ENCODE measurements at regions not wholly inside any gene's neighbourhood (a gene's known extent, or its start where the extent isn't known, plus 50 kb on each side); places are given as distances from the start of the nearest gene placed in this dataset.
"Not testable (repeated sequence)": the region's sequence is repeated elsewhere in the genome, so short reads cannot be mapped to it uniquely, and the experiment has no call there.

DNA sequence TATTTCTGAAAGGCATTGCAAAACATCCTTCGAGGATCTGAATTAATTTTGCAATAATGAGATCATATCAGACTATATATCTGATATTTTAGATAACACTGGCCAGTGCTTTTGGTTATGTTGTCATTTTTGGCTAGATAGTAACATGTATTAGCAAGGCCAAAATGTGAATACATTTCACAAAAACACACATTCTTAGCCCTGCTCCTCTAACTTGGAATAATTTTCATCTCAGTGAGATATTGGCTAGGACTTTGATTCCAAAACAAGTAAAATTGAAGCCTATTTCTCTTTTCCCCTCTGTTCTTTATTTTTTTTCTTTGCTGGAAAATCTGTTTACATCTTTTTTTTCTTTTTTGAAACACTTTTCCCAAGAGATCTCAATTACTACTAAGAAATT, 466.8 kb upstream of the CDH4 start:
- Histone ChIP-seq H3K9me3 (replicated peaks) (no peaks in the 10 kb centered on the region), H3K27ac (no peak overlapping the region), H3K4me3 (no peak overlapping the region), H3K36me3 (no peaks in the 10 kb centered on the region), H3K27me3 (peaks cover 35% of the 10 kb centered on the region), H3K4me1 (no peaks in the 10 kb centered on the region)
- DNase-seq = no peak

DNA sequence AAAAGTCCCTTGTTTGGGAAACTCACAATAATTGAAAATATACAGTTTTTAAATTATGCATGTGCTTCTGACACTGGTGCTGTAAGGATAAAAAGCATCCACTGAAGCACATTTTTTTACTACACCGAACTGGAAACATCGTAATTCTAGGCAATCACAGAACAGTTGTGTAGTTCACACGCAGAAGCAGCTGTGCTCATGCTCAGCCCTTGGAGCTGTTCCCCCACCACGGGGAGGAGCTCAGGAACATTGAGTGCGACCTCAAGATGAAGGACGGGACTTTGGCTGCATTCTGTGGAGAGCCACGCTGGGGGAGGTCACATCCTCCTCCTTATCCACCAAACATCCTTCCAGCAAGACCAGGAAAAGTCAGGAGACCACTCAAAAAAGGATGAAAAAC, 466.3 kb upstream of the CDH4 start:
- H3K27ac ChIP-seq = no peak overlapping the region
- DNase-seq = no peak
- no peak overlapping the region for H3K4me3 ChIP-seq
- H3K9me3 ChIP-seq (replicated peaks) = no peaks in the 10 kb centered on the region
- no peaks in the 10 kb centered on the region for H3K4me1 ChIP-seq
- no peaks in the 10 kb centered on the region for H3K36me3 ChIP-seq
- peaks cover 38% of the 10 kb centered on the region for H3K27me3 ChIP-seq

GRCh38 chr20:60786686-60787217, 465.3 kb upstream of the CDH4 start:
- Histone ChIP-seq H3K4me1 (no peaks in the 10 kb centered on the region), H3K36me3 (no peaks in the 10 kb centered on the region), H3K27me3 (peaks cover 39% of the 10 kb centered on the region), H3K27ac (no peak overlapping the region), H3K4me3 (no peak overlapping the region), H3K9me3 (replicated peaks) (no peaks in the 10 kb centered on the region)
- no peak for DNase-seq

GRCh38 chr20:60787276-60787675, 464.8 kb upstream of the CDH4 start:
- no peak overlapping the region for H3K27ac ChIP-seq
- no peaks in the 10 kb centered on the region for H3K4me1 ChIP-seq
- H3K9me3 ChIP-seq (replicated peaks) = no peaks in the 10 kb centered on the region
- no peak for DNase-seq
- H3K4me3 ChIP-seq = no peak overlapping the region
- H3K36me3 ChIP-seq = no peaks in the 10 kb centered on the region
- peaks cover 35% of the 10 kb centered on the region for H3K27me3 ChIP-seq

GRCh38 chr20:60788070-60788469, 464.0 kb upstream of the CDH4 start:
- Histone ChIP-seq H3K36me3 (no peaks in the 10 kb centered on the region), H3K4me3 (no peak overlapping the region), H3K27ac (no peak overlapping the region), H3K27me3 (peaks cover 39% of the 10 kb centered on the region), H3K4me1 (no peaks in the 10 kb centered on the region), H3K9me3 (replicated peaks) (no peaks in the 10 kb centered on the region)
- no peak for DNase-seq

GRCh38 chr20:60789399-60789798, 462.7 kb upstream of the CDH4 start:
- Histone ChIP-seq H3K4me3 (no peak overlapping the region), H3K36me3 (no peaks in the 10 kb centered on the region), H3K27ac (no peak overlapping the region), H3K4me1 (no peaks in the 10 kb centered on the region), H3K27me3 (peaks cover 39% of the 10 kb centered on the region), H3K9me3 (replicated peaks) (no peaks in the 10 kb centered on the region)
- no peak for DNase-seq

- H3K27ac ChIP-seq; H3K36me3 ChIP-seq; H3K4me3 ChIP-seq; H3K4me1 ChIP-seq; DNase-seq; H3K9me3 ChIP-seq (replicated peaks): not testable (repeated sequence)
- peaks cover 32% of the 10 kb centered on the region for H3K27me3 ChIP-seq
Observed at GRCh38 chr20:60790339-60790738, 461.7 kb upstream of the CDH4 start.

GRCh38 chr20:60791823-60792222, 460.2 kb upstream of the CDH4 start:
- no peak for DNase-seq
- no peak overlapping the region for H3K4me3 ChIP-seq
- H3K27ac ChIP-seq = no peak overlapping the region
- no peaks in the 10 kb centered on the region for H3K4me1 ChIP-seq
- H3K27me3 ChIP-seq = peaks cover 28% of the 10 kb centered on the region
- no peaks in the 10 kb centered on the region for H3K9me3 ChIP-seq (replicated peaks)
- no peaks in the 10 kb centered on the region for H3K36me3 ChIP-seq

DNA sequence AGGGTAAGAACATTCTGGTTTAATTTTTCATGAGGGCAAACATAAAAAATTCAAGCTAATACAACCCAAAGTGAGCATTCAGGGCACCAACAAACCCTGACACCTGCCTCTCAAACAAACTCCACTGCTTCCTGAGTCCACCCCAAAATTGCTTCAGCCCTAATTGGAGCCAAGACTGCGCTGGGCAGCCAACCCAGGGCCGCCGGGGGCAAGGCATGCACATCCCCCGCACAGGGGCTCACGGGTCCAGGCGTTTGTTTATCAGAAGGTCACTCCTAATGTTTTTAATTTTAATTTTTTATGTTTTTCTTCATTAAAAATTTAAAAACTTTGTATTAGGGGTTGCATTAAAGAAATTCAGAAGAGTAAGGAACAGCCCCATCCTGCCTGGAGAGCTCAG, 459.1 kb upstream of the CDH4 start:
- Histone ChIP-seq H3K4me3 (no peak overlapping the region), H3K27me3 (peaks cover 34% of the 10 kb centered on the region), H3K27ac (no peak overlapping the region), H3K4me1 (no peaks in the 10 kb centered on the region), H3K9me3 (replicated peaks) (no peaks in the 10 kb centered on the region), H3K36me3 (no peaks in the 10 kb centered on the region)
- no peak for DNase-seq

GRCh38 chr20:60794674-60795073, 457.4 kb upstream of the CDH4 start:
- Histone ChIP-seq H3K4me1 (no peaks in the 10 kb centered on the region), H3K27me3 (peaks cover 25% of the 10 kb centered on the region), H3K36me3 (no peaks in the 10 kb centered on the region)

GRCh38 chr20:60795651-60796050, 456.4 kb upstream of the CDH4 start:
- Histone ChIP-seq H3K9me3 (replicated peaks) (peaks cover 4% of the 10 kb centered on the region; the same call in 1 of the 2 replicates), H3K4me1 (no peaks in the 10 kb centered on the region), H3K27ac (no peak overlapping the region), H3K27me3 (peaks cover 23% of the 10 kb centered on the region), H3K4me3 (no peak overlapping the region), H3K36me3 (no peaks in the 10 kb centered on the region)
- no peak for DNase-seq

More at GRCh38 chr20:60794674-60795073, 457.4 kb upstream of the CDH4 start:
- H3K9me3 ChIP-seq (replicated peaks) = no peaks in the 10 kb centered on the region
- no peak for DNase-seq
- H3K27ac ChIP-seq = no peak overlapping the region
- no peak overlapping the region for H3K4me3 ChIP-seq

GRCh38 chr20:60800185-60800584, 451.9 kb upstream of the CDH4 start:
- Histone ChIP-seq H3K4me1 (no peaks in the 10 kb centered on the region), H3K36me3 (no peaks in the 10 kb centered on the region), H3K9me3 (replicated peaks) (peaks cover 4% of the 10 kb centered on the region; the same call in 1 of the 2 replicates), H3K4me3 (no peak overlapping the region), H3K27ac (no peak overlapping the region), H3K27me3 (peaks cover 31% of the 10 kb centered on the region)
- DNase-seq = no peak

GRCh38 chr20:60802676-60803075, 449.4 kb upstream of the CDH4 start:
- no peak for DNase-seq
- peaks cover 4% of the 10 kb centered on the region; the same call in 1 of the 2 replicates for H3K9me3 ChIP-seq (replicated peaks)
- no peak overlapping the region for H3K27ac ChIP-seq
- H3K4me3 ChIP-seq = no peak overlapping the region
- H3K36me3 ChIP-seq = no peaks in the 10 kb centered on the region
- H3K27me3 ChIP-seq = peaks cover 17% of the 10 kb centered on the region
- H3K4me1 ChIP-seq = no peaks in the 10 kb centered on the region

DNA sequence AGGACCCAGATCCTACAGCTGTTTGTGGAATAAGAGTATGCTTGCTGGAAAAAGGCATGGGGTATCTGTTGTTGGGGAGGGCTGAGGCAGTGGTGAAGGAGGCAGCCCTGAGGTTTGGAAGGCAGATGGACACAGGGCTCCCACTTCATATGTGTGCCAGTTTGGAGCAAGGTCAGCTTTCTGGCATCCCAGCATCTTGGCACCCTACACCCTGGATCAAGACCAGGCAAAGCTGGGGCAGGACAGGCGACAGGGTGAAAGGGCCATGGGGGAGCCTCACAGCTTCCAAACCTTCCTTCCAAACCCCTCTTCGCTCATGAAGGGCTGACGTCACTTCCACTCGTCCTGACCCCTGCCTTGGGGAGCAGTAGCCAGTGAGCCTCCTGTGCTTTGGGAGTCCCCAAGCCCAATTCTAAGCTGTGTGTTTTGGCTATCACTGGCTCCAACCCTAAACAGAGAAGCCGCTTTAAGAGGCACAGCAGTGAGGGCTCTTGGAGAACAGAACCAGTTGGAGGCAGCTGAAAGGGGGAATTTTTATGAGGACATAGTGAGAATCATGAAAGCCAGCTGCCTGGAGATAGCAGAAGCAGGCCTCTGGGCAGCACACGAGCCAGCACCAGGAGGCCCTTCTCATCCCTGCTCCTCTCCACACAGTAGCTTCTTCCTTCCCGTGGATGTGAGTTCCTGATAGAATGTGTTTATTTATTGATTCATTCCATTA, 448.6 kb upstream of the CDH4 start:
- H3K27me3 ChIP-seq = peaks cover 16% of the 10 kb centered on the region
- no peaks in the 10 kb centered on the region for H3K4me1 ChIP-seq
- H3K9me3 ChIP-seq (replicated peaks) = peaks cover 4% of the 10 kb centered on the region; the same call in 1 of the 2 replicates
- no peaks in the 10 kb centered on the region for H3K36me3 ChIP-seq
- no peak for DNase-seq
- no peak overlapping the region for H3K27ac ChIP-seq
- H3K4me3 ChIP-seq = no peak overlapping the region

DNA sequence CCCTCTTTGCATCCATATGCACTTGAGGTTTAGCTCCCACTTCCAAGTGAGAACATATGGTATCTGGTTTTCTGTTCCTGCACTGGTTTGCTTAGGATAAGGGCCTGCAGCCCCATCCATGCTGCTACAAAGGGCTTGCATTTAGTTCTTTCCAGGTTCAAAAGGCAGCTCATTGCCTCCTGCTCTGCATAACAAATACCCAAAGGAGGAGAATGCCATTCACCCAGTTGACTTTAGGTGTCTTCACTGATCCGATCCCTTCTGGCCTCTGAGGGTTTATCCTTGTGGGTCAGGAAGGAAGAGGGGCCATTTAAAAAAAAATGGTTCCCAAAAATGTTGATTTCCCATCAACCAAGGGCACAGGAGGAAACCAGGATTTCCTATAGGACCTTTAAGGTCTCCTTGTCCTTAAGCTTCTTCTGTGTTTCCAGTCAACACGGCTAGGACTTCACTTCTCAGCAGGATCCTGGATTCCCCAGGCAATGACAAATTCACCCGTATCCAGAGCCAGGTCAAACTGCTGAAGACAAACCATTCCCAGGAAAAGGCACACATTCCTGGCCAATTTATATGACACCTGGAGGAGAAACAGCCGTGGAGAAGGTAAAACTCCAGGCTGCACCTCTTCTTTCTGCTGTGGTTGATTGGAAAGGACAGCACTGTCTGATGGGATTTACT, 447.7 kb upstream of the CDH4 start:
- Histone ChIP-seq H3K27ac (no peak overlapping the region), H3K27me3 (peaks cover 16% of the 10 kb centered on the region), H3K4me3 (no peak overlapping the region), H3K36me3 (no peaks in the 10 kb centered on the region), H3K9me3 (replicated peaks) (peaks cover 4% of the 10 kb centered on the region; the same call in 1 of the 2 replicates), H3K4me1 (no peaks in the 10 kb centered on the region)
- DNase-seq = no peak
